KBM-7 (cell line): ENCODE measurements at regions not wholly inside any gene's neighbourhood (a gene's known extent, or its start where the extent isn't known, plus 50 kb on each side); places are given as distances from the start of the nearest gene placed in this dataset.

Experiments
- DNase-seq: peaks from one replicate; pipeline ENCODE4 v3.0.0-alpha.2; 2015
- in situ Hi-C: fragments of 300-500 bp; cut with MboI; formaldehyde crosslinking; loops from 2 replicates; pipeline ENCODE4 v1.14.3; 2020; ENCODE audit warnings: low sequenced_read_pairs, low pct_unique_long_range_greater_than_20kb, mixed read lengths

- peak; percentile 8 for DNase-seq
- in situ Hi-C loops, result loop anchor here (25.0 kb wide), 1 partner anchor 292 kb away; no protein-coding TSS in a partner anchor
These were observed 94.6 kb downstream of the ZPLD1 start for GRCh38 chr3:102529452-102529851.

GRCh38 chr3:102530415-102531181 lies 95.8 kb downstream of the ZPLD1 start:
- in situ Hi-C loops, result loop anchor here (10.0 to 25.0 kb wide), 2 partner anchors 293 to 716 kb away; no protein-coding TSS in a partner anchor
- no peak for DNase-seq

GRCh38 chr3:102531686-102532085 lies 96.9 kb downstream of the ZPLD1 start:
- no peak for DNase-seq
- in situ Hi-C loops, result loop anchor here (10.0 to 25.0 kb wide), 2 partner anchors 294 to 717 kb away; no protein-coding TSS in a partner anchor

- peak; percentile 67 for DNase-seq
- in situ Hi-C loops, result loop anchor here (10.0 to 25.0 kb wide), 2 partner anchors 296 to 718 kb away; no protein-coding TSS in a partner anchor
These were observed 98.1 kb downstream of the ZPLD1 start for GRCh38 chr3:102532901-102533300.

GRCh38 chr3:102533784-102534183 lies 99.0 kb downstream of the ZPLD1 start:
- no peak for DNase-seq
- in situ Hi-C loops, result loop anchor here (10.0 to 25.0 kb wide), 2 partner anchors 296 to 719 kb away; no protein-coding TSS in a partner anchor

GRCh38 chr3:102536456-102536855 lies 101.6 kb downstream of the ZPLD1 start:
- peak; percentile 51 for DNase-seq
- in situ Hi-C loops, result loop anchor here (10.0 to 25.0 kb wide), 2 partner anchors 299 to 722 kb away; no protein-coding TSS in a partner anchor

- in situ Hi-C loops, result loop anchor here (10.0 to 25.0 kb wide), 2 partner anchors 300 to 722 kb away; no protein-coding TSS in a partner anchor
- DNase-seq, result no peak
These were observed 102.3 kb downstream of the ZPLD1 start for GRCh38 chr3:102537123-102537522.

GRCh38 chr3:102544741-102545140 lies 109.9 kb downstream of the ZPLD1 start:
- DNase-seq, result no peak
- in situ Hi-C loops, result loop anchor here (25.0 kb wide), 1 partner anchor 307 kb away; no protein-coding TSS in a partner anchor

GRCh38 chr3:102545276-102545675 lies 110.5 kb downstream of the ZPLD1 start:
- DNase-seq, result no peak
- in situ Hi-C loops, result loop anchor here (25.0 kb wide), 1 partner anchor 308 kb away; no protein-coding TSS in a partner anchor

GRCh38 chr3:102553876-102554275 lies 119.1 kb downstream of the ZPLD1 start:
- in situ Hi-C loops, result no loop called here
- no peak for DNase-seq

GRCh38 chr3:102570511-102570910 lies 135.7 kb downstream of the ZPLD1 start:
- DNase-seq, result no peak
- in situ Hi-C loops, result no loop called here

GRCh38 chr3:102571006-102571405 lies 136.2 kb downstream of the ZPLD1 start:
- in situ Hi-C loops, result no loop called here
- no peak for DNase-seq

GRCh38 chr3:102571720-102572384 lies 137.0 kb downstream of the ZPLD1 start:
- in situ Hi-C loops, result no loop called here
- DNase-seq, result no peak

- in situ Hi-C loops, result no loop called here
- no peak for DNase-seq
These were observed 138.7 kb downstream of the ZPLD1 start for GRCh38 chr3:102573483-102574028.

- no peak for DNase-seq
- in situ Hi-C loops, result no loop called here
These were observed 139.5 kb downstream of the ZPLD1 start for GRCh38 chr3:102574355-102574754.

- in situ Hi-C loops, result no loop called here
- DNase-seq, result no peak
These were observed 141.8 kb downstream of the ZPLD1 start for GRCh38 chr3:102576651-102577050.

GRCh38 chr3:102577082-102577789 lies 142.4 kb downstream of the ZPLD1 start:
- in situ Hi-C loops, result no loop called here
- no peak for DNase-seq

- DNase-seq, result no peak
- in situ Hi-C loops, result no loop called here
These were observed 145.9 kb downstream of the ZPLD1 start for GRCh38 chr3:102580760-102581159.

GRCh38 chr3:102586485-102586884 lies 151.7 kb downstream of the ZPLD1 start:
- in situ Hi-C loops, result no loop called here

More at GRCh38 chr3:102586485-102586884, 151.7 kb downstream of the ZPLD1 start:
- DNase-seq, result no peak
